ENCODE measurements at regions not wholly inside any gene's neighbourhood (a gene's known extent, or its start where the extent isn't known, plus 50 kb on each side); places are given as distances from the start of the nearest gene placed in this dataset.

GRCh38 chr10:36450380-36450779 is 675.0 kb upstream of the ANKRD30A start:
- Histone ChIP-seq H3K9me3 (peaks cover 2% of the 10 kb centered on the region), H3K36me3 (ENCODE audit: control insufficient read depth in 2 of 2, extremely low read depth in 1 of 2, insufficient read depth in 1 of 2, low read length in 1 of 2) (no peaks in the 10 kb centered on the region), H3K27ac (ENCODE audit: low read length) (no peak overlapping the region), H3K4me1 (ENCODE audit: control insufficient read depth in 1 of 2, extremely low read depth in 1 of 2, insufficient read depth in 2 of 2, low read length in 2 of 2) (no peaks in the 10 kb centered on the region), H3K27me3 (replicated peaks in 1 of 2; ENCODE audit: control insufficient read depth in 2 of 2, extremely low read depth in 1 of 2, insufficient read depth in 2 of 2, low read length in 1 of 2) (no peaks in the 10 kb centered on the region), H3K4me3 (ENCODE audit: control insufficient read depth in 1 of 2, extremely low read depth in 1 of 2, low read length in 1 of 2) (no peak overlapping the region)
- 94% methylated on average over 3 of the region's 8 CpGs for WGBS (ENCODE audit: insufficient coverage)
- no peaks in the 10 kb centered on the region for H3K36me3 Mint-ChIP-seq
- no peak for ATAC-seq (replicated peaks in 1 of 4)
- H3K4me3 Mint-ChIP-seq, result no peak overlapping the region
- CTCF ChIA-PET, result no interaction called here
- POLR2A ChIA-PET, result interaction anchor here in 1 of 2 donors (0.6 kb wide), 1 partner anchor 347 kb away, joined by 4 read pairs; no protein-coding TSS in a partner anchor
- DNase-seq, result no peak
- no peaks in the 10 kb centered on the region for H3K27me3 Mint-ChIP-seq
- no peaks in the 10 kb centered on the region for H3K4me1 Mint-ChIP-seq
- peaks cover 0 to 9% (median 3%) of the 10 kb centered on the region in 3 donors for H3K9me3 Mint-ChIP-seq
- no peak overlapping the region for H3K27ac Mint-ChIP-seq

- Mint-ChIP-seq H3K4me3 (no peak overlapping the region), H3K27me3 (no peaks in the 10 kb centered on the region), H3K27ac (no peak overlapping the region), H3K4me1 (no peaks in the 10 kb centered on the region), H3K36me3 (no peaks in the 10 kb centered on the region), H3K9me3 (peaks cover 0 to 6% (median 3%) of the 10 kb centered on the region in 3 donors)
- Histone ChIP-seq H3K27ac (ENCODE audit: low read length) (no peak overlapping the region), H3K9me3 (peaks cover 2% of the 10 kb centered on the region), H3K4me1 (ENCODE audit: control insufficient read depth in 1 of 2, extremely low read depth in 1 of 2, insufficient read depth in 2 of 2, low read length in 2 of 2) (no peaks in the 10 kb centered on the region), H3K4me3 (ENCODE audit: control insufficient read depth in 1 of 2, extremely low read depth in 1 of 2, low read length in 1 of 2) (no peak overlapping the region), H3K36me3 (ENCODE audit: control insufficient read depth in 2 of 2, extremely low read depth in 1 of 2, insufficient read depth in 1 of 2, low read length in 1 of 2) (no peaks in the 10 kb centered on the region), H3K27me3 (replicated peaks in 1 of 2; ENCODE audit: control insufficient read depth in 2 of 2, extremely low read depth in 1 of 2, insufficient read depth in 2 of 2, low read length in 1 of 2) (no peaks in the 10 kb centered on the region)
- DNase-seq (no peak), ATAC-seq (replicated peaks in 1 of 4) (no peak)
- WGBS (ENCODE audit: insufficient coverage), result 100% methylated on average over 2 of the region's 11 CpGs
- CTCF ChIA-PET, result no interaction called here
- POLR2A ChIA-PET, result no interaction called here
Measured at GRCh38 chr10:36448760-36449691, 676.4 kb upstream of the ANKRD30A start.

- H3K27ac Mint-ChIP-seq, result no peak overlapping the region
- no peak for DNase-seq
- CTCF ChIA-PET, result interaction anchor here in 1 of 2 donors (0.7 kb wide), 1 partner anchor 1151 kb away, joined by 13 read pairs; no protein-coding TSS in a partner anchor
Measured at GRCh38 chr10:36446881-36447280, 678.5 kb upstream of the ANKRD30A start.

GRCh38 chr10:36443233-36443632 is 682.2 kb upstream of the ANKRD30A start:
- H3K4me1 ChIP-seq (ENCODE audit: control insufficient read depth in 1 of 2, extremely low read depth in 1 of 2, insufficient read depth in 2 of 2, low read length in 2 of 2), result no peaks in the 10 kb centered on the region
- ChIA-PET CTCF (no interaction called here), POLR2A (no interaction called here)
- no peak overlapping the region for H3K4me3 Mint-ChIP-seq
- H3K36me3 Mint-ChIP-seq, result no peaks in the 10 kb centered on the region
- peaks cover 5 to 27% (median 5%) of the 10 kb centered on the region in 3 donors for H3K9me3 Mint-ChIP-seq
- H3K27ac ChIP-seq (ENCODE audit: low read length), result no peak overlapping the region
- H3K27me3 ChIP-seq (replicated peaks in 1 of 2; ENCODE audit: control insufficient read depth in 2 of 2, extremely low read depth in 1 of 2, insufficient read depth in 2 of 2, low read length in 1 of 2), result no peaks in the 10 kb centered on the region
- no peak for DNase-seq
- H3K4me1 Mint-ChIP-seq, result no peaks in the 10 kb centered on the region
- no peaks in the 10 kb centered on the region for H3K9me3 ChIP-seq
- no peak overlapping the region for H3K4me3 ChIP-seq (ENCODE audit: control insufficient read depth in 1 of 2, extremely low read depth in 1 of 2, low read length in 1 of 2)
- no peak for ATAC-seq (replicated peaks in 1 of 4)
- no peak overlapping the region for H3K27ac Mint-ChIP-seq
- no peaks in the 10 kb centered on the region for H3K27me3 Mint-ChIP-seq
- no peaks in the 10 kb centered on the region for H3K36me3 ChIP-seq (ENCODE audit: control insufficient read depth in 2 of 2, extremely low read depth in 1 of 2, insufficient read depth in 1 of 2, low read length in 1 of 2)

More at GRCh38 chr10:36446881-36447280, 678.5 kb upstream of the ANKRD30A start:
- H3K4me1 ChIP-seq (ENCODE audit: control insufficient read depth in 1 of 2, extremely low read depth in 1 of 2, insufficient read depth in 2 of 2, low read length in 2 of 2), result no peaks in the 10 kb centered on the region
- H3K27me3 ChIP-seq (replicated peaks in 1 of 2; ENCODE audit: control insufficient read depth in 2 of 2, extremely low read depth in 1 of 2, insufficient read depth in 2 of 2, low read length in 1 of 2), result no peaks in the 10 kb centered on the region
- no CpG with 5 or more reads among the region's 8 CpGs for WGBS (ENCODE audit: insufficient coverage)
- Mint-ChIP-seq H3K4me1 (no peaks in the 10 kb centered on the region), H3K36me3 (no peaks in the 10 kb centered on the region), H3K9me3 (peaks cover 0 to 10% (median 5%) of the 10 kb centered on the region in 3 donors), H3K27me3 (no peaks in the 10 kb centered on the region), H3K4me3 (no peak overlapping the region)
- H3K4me3 ChIP-seq (ENCODE audit: control insufficient read depth in 1 of 2, extremely low read depth in 1 of 2, low read length in 1 of 2), result no peak overlapping the region
- ATAC-seq (replicated peaks in 1 of 4), result no peak
- H3K27ac ChIP-seq (ENCODE audit: low read length), result no peak overlapping the region
- no peaks in the 10 kb centered on the region for H3K9me3 ChIP-seq
- no peaks in the 10 kb centered on the region for H3K36me3 ChIP-seq (ENCODE audit: control insufficient read depth in 2 of 2, extremely low read depth in 1 of 2, insufficient read depth in 1 of 2, low read length in 1 of 2)
- POLR2A ChIA-PET, result no interaction called here

DNA sequence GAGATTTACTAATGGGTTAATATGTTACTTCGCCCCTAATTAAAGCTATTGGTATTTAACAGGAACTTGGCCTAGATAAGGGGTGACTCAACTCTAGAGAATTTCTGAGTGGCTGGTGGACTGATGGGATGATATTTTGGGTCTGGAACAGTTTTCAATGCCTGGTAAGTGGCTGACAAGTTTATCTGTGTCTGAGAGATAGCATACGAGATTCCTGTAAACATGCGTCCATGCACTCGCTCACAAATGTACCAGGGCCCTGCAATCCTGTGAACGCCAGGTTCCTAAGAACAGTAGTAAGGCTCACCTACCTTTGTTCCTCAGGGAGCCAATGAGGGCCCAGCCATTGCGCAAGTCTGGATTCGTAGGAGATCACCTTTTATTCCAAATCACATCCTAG is 683.8 kb upstream of the ANKRD30A start:
- Mint-ChIP-seq H3K27me3 (no peaks in the 10 kb centered on the region), H3K4me3 (no peak overlapping the region), H3K9me3 (peaks cover 5 to 31% (median 8%) of the 10 kb centered on the region in 3 donors), H3K36me3 (no peaks in the 10 kb centered on the region), H3K4me1 (no peaks in the 10 kb centered on the region), H3K27ac (no peak overlapping the region)
- Histone ChIP-seq H3K27ac (ENCODE audit: low read length) (no peak overlapping the region), H3K9me3 (no peaks in the 10 kb centered on the region), H3K4me1 (ENCODE audit: control insufficient read depth in 1 of 2, extremely low read depth in 1 of 2, insufficient read depth in 2 of 2, low read length in 2 of 2) (no peaks in the 10 kb centered on the region), H3K36me3 (ENCODE audit: control insufficient read depth in 2 of 2, extremely low read depth in 1 of 2, insufficient read depth in 1 of 2, low read length in 1 of 2) (no peaks in the 10 kb centered on the region), H3K27me3 (replicated peaks in 1 of 2; ENCODE audit: control insufficient read depth in 2 of 2, extremely low read depth in 1 of 2, insufficient read depth in 2 of 2, low read length in 1 of 2) (no peaks in the 10 kb centered on the region), H3K4me3 (ENCODE audit: control insufficient read depth in 1 of 2, extremely low read depth in 1 of 2, low read length in 1 of 2) (no peak overlapping the region)
- POLR2A ChIA-PET, result no interaction called here
- no peak for DNase-seq
- ATAC-seq (replicated peaks in 1 of 4), result no peak
- CTCF ChIA-PET, result no interaction called here
- WGBS (ENCODE audit: insufficient coverage), result 90% methylated on average over 5 of the region's 7 CpGs

DNA sequence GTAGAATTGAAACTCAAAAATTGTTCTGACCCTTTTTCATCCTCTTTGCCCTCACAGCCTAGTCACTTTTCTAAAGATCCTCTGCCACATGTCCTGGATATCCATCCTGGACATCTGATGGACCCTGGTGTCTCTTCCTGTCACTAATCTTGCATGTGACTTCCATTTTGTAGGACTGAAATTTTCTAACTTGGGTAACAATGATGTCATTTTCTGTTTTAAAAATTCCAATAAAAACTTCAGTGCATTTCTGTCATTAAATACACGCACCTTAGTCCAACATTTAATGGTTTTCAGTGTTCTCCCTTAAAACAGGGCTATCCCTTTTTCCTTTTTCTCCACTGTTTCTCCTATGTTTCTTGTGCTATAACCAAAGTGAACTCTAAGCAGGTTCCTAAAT is 684.9 kb upstream of the ANKRD30A start:
- DNase-seq (no peak), ATAC-seq (replicated peaks in 1 of 4) (no peak)
- H3K4me1 ChIP-seq (ENCODE audit: control insufficient read depth in 1 of 2, extremely low read depth in 1 of 2, insufficient read depth in 2 of 2, low read length in 2 of 2), result no peaks in the 10 kb centered on the region
- CTCF ChIA-PET, result no interaction called here
- H3K9me3 ChIP-seq, result no peaks in the 10 kb centered on the region
- Mint-ChIP-seq H3K27me3 (no peaks in the 10 kb centered on the region), H3K9me3 (peaks cover 5 to 29% (median 8%) of the 10 kb centered on the region in 3 donors), H3K27ac (no peak overlapping the region), H3K4me1 (no peaks in the 10 kb centered on the region), H3K36me3 (no peaks in the 10 kb centered on the region), H3K4me3 (no peak overlapping the region)
- 80% methylated on average over 1 of the region's 1 CpG for WGBS (ENCODE audit: insufficient coverage)
- H3K36me3 ChIP-seq (ENCODE audit: control insufficient read depth in 2 of 2, extremely low read depth in 1 of 2, insufficient read depth in 1 of 2, low read length in 1 of 2), result no peaks in the 10 kb centered on the region
- no peak overlapping the region for H3K4me3 ChIP-seq (ENCODE audit: control insufficient read depth in 1 of 2, extremely low read depth in 1 of 2, low read length in 1 of 2)
- no peak overlapping the region for H3K27ac ChIP-seq (ENCODE audit: low read length)
- H3K27me3 ChIP-seq (replicated peaks in 1 of 2; ENCODE audit: control insufficient read depth in 2 of 2, extremely low read depth in 1 of 2, insufficient read depth in 2 of 2, low read length in 1 of 2), result no peaks in the 10 kb centered on the region
- POLR2A ChIA-PET, result no interaction called here
